ENCODE measurements at regions not wholly inside any gene's neighbourhood (a gene's known extent, or its start where the extent isn't known, plus 50 kb on each side); places are given as distances from the start of the nearest gene placed in this dataset.

DNA sequence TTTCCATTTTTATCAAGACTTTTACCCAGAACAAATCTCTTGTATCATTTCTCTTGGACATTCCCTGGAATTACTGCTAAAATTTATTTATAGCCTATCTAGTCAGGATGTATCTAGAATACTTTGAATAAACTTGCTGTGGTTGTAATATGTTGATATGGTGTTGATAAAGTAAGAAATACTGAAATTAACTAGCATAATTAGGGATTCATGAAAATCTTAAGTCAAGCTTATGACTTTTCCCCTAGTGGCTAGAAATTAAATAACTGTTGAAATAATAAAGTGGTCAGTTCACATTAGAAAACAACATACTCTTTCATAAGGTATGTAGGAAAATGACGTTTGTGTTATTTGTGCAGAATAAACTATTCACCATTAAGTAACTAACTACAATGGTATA lies 73.1 kb upstream of the ANKRD50 start:
- TF ChIP-seq, protein P1, sequence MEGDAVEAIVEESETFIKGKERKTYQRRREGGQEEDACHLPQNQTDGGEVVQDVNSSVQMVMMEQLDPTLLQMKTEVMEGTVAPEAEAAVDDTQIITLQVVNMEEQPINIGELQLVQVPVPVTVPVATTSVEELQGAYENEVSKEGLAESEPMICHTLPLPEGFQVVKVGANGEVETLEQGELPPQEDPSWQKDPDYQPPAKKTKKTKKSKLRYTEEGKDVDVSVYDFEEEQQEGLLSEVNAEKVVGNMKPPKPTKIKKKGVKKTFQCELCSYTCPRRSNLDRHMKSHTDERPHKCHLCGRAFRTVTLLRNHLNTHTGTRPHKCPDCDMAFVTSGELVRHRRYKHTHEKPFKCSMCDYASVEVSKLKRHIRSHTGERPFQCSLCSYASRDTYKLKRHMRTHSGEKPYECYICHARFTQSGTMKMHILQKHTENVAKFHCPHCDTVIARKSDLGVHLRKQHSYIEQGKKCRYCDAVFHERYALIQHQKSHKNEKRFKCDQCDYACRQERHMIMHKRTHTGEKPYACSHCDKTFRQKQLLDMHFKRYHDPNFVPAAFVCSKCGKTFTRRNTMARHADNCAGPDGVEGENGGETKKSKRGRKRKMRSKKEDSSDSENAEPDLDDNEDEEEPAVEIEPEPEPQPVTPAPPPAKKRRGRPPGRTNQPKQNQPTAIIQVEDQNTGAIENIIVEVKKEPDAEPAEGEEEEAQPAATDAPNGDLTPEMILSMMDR (IDR thresholded peaks at IDR 0.05), result peak in 2 of 6 experiments; percentile 11 to 24
- TF ChIP-seq POLR2A (IDR thresholded peaks at IDR 0.05), result no peak

Data from adrenal gland (tissue), 5 donors.